ENCODE measurements at regions not wholly inside any gene's neighbourhood (a gene's known extent, or its start where the extent isn't known, plus 50 kb on each side); places are given as distances from the start of the nearest gene placed in this dataset.

DNA sequence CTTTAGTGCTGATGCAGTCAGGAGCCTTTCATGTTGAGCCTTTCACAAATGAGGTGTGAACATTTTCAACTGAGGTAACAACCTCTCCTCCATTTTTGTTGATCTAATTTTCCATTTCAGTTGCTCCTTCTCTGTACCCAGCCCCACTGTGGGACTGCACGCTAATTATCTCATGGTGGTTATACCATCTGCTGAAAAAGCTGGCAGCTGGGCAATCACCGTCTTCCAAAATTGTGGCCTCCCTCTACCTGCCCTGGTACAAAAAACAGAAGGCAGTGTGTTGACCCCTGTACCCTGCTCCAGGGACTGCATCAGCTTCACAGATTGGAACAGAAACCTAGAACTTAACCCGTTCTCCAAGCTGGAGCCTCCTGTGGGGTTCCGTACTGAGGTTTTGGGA lies 72.4 kb upstream of the LONRF3 start:
- H3K9me3 ChIP-seq (ENCODE audit: low read length): no peaks in the 10 kb centered on the region
- H3K9ac ChIP-seq (ENCODE audit: insufficient read depth, low read depth, low read length): no peak overlapping the region
- no peak overlapping the region for H3K27ac ChIP-seq (ENCODE audit: extremely low read length, insufficient read depth, low read length)
- FAIRE-seq: no peak
- no peak overlapping the region for H3K4me3 ChIP-seq (replicated peaks in 1 of 3; ENCODE audit: insufficient read depth in 1 of 3, low read depth in 2 of 3, low read length in 3 of 3)
- CTCF ChIA-PET (ENCODE audit: low intra/inter-chr PET ratio, low total read pairs): no interaction called here
- no peaks in the 10 kb centered on the region for H3K79me2 ChIP-seq (ENCODE audit: insufficient read depth, low read length)
- no peaks in the 10 kb centered on the region for H3K4me1 ChIP-seq (ENCODE audit: insufficient read depth, low read length)
- H4K20me1 ChIP-seq (ENCODE audit: insufficient read depth, low read length): no peaks in the 10 kb centered on the region
- TF ChIP-seq, protein P1, sequence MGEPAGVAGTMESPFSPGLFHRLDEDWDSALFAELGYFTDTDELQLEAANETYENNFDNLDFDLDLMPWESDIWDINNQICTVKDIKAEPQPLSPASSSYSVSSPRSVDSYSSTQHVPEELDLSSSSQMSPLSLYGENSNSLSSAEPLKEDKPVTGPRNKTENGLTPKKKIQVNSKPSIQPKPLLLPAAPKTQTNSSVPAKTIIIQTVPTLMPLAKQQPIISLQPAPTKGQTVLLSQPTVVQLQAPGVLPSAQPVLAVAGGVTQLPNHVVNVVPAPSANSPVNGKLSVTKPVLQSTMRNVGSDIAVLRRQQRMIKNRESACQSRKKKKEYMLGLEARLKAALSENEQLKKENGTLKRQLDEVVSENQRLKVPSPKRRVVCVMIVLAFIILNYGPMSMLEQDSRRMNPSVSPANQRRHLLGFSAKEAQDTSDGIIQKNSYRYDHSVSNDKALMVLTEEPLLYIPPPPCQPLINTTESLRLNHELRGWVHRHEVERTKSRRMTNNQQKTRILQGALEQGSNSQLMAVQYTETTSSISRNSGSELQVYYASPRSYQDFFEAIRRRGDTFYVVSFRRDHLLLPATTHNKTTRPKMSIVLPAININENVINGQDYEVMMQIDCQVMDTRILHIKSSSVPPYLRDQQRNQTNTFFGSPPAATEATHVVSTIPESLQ (CRISPR knock-in tag; conservative IDR thresholded peaks at IDR 0.05): no peak
- TF ChIP-seq ZNF644 (CRISPR knock-in tag; IDR thresholded peaks at IDR 0.05; ENCODE audit: low read depth) (no peak), GPN1 (CRISPR knock-in tag; IDR thresholded peaks at IDR 0.05; ENCODE audit: borderline replicate concordance) (no peak), ZNF138 (CRISPR knock-in tag; IDR thresholded peaks at IDR 0.05; ENCODE audit: low read depth) (no peak), ZNF607 (CRISPR knock-in tag; IDR thresholded peaks at IDR 0.05; ENCODE audit: borderline replicate concordance) (no peak), FOXO1 (CRISPR knock-in tag; IDR thresholded peaks at IDR 0.05) (no peak), TOPORS (CRISPR knock-in tag; IDR thresholded peaks at IDR 0.05) (no peak), ZIK1 (CRISPR knock-in tag; IDR thresholded peaks at IDR 0.05; ENCODE audit: borderline replicate concordance, low read depth) (no peak), MXI1 (IDR thresholded peaks at IDR 0.05; ENCODE audit: borderline replicate concordance, low read depth, low read length) (no peak), BCL6 (CRISPR knock-in tag; IDR thresholded peaks at IDR 0.05) (no peak), BHLHE40 (IDR thresholded peaks at IDR 0.05; ENCODE audit: low read length) (no peak)
- TF ChIP-seq, protein P2, sequence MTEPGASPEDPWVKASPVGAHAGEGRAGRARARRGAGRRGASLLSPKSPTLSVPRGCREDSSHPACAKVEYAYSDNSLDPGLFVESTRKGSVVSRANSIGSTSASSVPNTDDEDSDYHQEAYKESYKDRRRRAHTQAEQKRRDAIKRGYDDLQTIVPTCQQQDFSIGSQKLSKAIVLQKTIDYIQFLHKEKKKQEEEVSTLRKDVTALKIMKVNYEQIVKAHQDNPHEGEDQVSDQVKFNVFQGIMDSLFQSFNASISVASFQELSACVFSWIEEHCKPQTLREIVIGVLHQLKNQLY (CRISPR knock-in tag; IDR thresholded peaks at IDR 0.05): no peak
- BruUV-seq (replicated peaks): no TSS peak
- in situ Hi-C loops (cut with HindIII; ENCODE audit: extremely low pct_ligation_motif_present, low pct_unique_long_range_greater_than_20kb): no loop called here
- H3K36me3 ChIP-seq (replicated peaks in 1 of 2; ENCODE audit: control insufficient read depth in 1 of 2, insufficient read depth in 2 of 2, low read length in 2 of 2): no peaks in the 10 kb centered on the region
- H3K27me3 ChIP-seq (ENCODE audit: control insufficient read depth in 1 of 2, insufficient read depth in 2 of 2, low read length in 2 of 2): no peaks in the 10 kb centered on the region
- no peak for DNase-seq (ENCODE audit: low spot score)
- ATAC-seq: no peak
- 100% methylated on average over 2 of the region's 4 CpGs for WGBS (ENCODE audit: low lambda C conversion rate)
- POLR2A ChIA-PET: no interaction called here
- no peak overlapping the region for H3K4me2 ChIP-seq (ENCODE audit: low read depth, low read length)
- intact Hi-C loops (cut with micrococcal nuclease; ENCODE audit: unreplicated experiment): no loop called here
- no peak overlapping the region for H2AFZ ChIP-seq (ENCODE audit: low read length)
